ENCODE measurements at regions not wholly inside any gene's neighbourhood (a gene's known extent, or its start where the extent isn't known, plus 50 kb on each side); places are given as distances from the start of the nearest gene placed in this dataset.

- no peak overlapping the region for H3K4me3 ChIP-seq (replicated peaks in 1 of 2; ENCODE audit: low read depth in 1 of 2, low read length in 2 of 2)
- H2AFZ ChIP-seq (ENCODE audit: low read depth, low read length, poor library complexity, severe bottlenecking), result no peak overlapping the region
- intact Hi-C loops (cut with micrococcal nuclease), result no loop called here
- H3K27ac ChIP-seq (ENCODE audit: low read depth, low read length), result no peak overlapping the region
- CTCF ChIA-PET, result no interaction called here
- no peak overlapping the region for H3K4me2 ChIP-seq (ENCODE audit: low read length)
- no peak for TF ChIP-seq ATF3 (IDR thresholded peaks at IDR 0.05)
- H3K9ac ChIP-seq (ENCODE audit: low read length), result no peak overlapping the region
- DNase-seq (ENCODE audit: low read depth, low spot score) (no peak), ATAC-seq (no peak)
- no peaks in the 10 kb centered on the region for H3K4me1 ChIP-seq (ENCODE audit: control insufficient read depth in 1 of 2, insufficient read depth in 2 of 2, low read length in 2 of 2)
- H3K79me2 ChIP-seq (ENCODE audit: insufficient read depth, low read length), result no peaks in the 10 kb centered on the region
- RAD21 ChIA-PET (ENCODE audit: low non-redundant PET in 1 of 2, low total read pairs in 2 of 2, uncharacterized antibody in 2 of 2, unreplicated experiment in 2 of 2), result no interaction called here
- no peaks in the 10 kb centered on the region for H3K9me2 ChIP-seq (ENCODE audit: insufficient read depth)
- BruUV-seq (replicated peaks), result no TSS peak
- no peaks in the 10 kb centered on the region for H3K9me3 ChIP-seq (ENCODE audit: control insufficient read depth in 1 of 2, insufficient read depth in 1 of 2, low read depth in 1 of 2, low read length in 2 of 2)
- POLR2A ChIA-PET, result no interaction called here
- H3K36me3 ChIP-seq (ENCODE audit: control insufficient read depth in 1 of 2, insufficient read depth in 2 of 2, low read length in 2 of 2), result no peaks in the 10 kb centered on the region
- peaks cover 23% of the 10 kb centered on the region; the same call in 1 of the 2 replicates for H3K27me3 ChIP-seq (ENCODE audit: insufficient read depth, low read length)
- H4K20me1 ChIP-seq (ENCODE audit: insufficient read depth), result no peaks in the 10 kb centered on the region
These were observed 84.3 kb upstream of the WDR1 start for GRCh38 chr4:10200869-10201268.

- Histone ChIP-seq H3K79me2 (ENCODE audit: insufficient read depth, low read length) (no peaks in the 10 kb centered on the region), H3K9me3 (ENCODE audit: control insufficient read depth in 1 of 2, insufficient read depth in 1 of 2, low read depth in 1 of 2, low read length in 2 of 2) (no peaks in the 10 kb centered on the region), H2AFZ (ENCODE audit: low read depth, low read length, poor library complexity, severe bottlenecking) (no peak overlapping the region), H3K9ac (ENCODE audit: low read length) (no peak overlapping the region), H4K20me1 (ENCODE audit: insufficient read depth) (no peaks in the 10 kb centered on the region), H3K4me3 (replicated peaks in 1 of 2; ENCODE audit: low read depth in 1 of 2, low read length in 2 of 2) (no peak overlapping the region), H3K27me3 (ENCODE audit: insufficient read depth, low read length) (peaks cover 23% of the 10 kb centered on the region), H3K9me2 (ENCODE audit: insufficient read depth) (no peaks in the 10 kb centered on the region), H3K36me3 (ENCODE audit: control insufficient read depth in 1 of 2, insufficient read depth in 2 of 2, low read length in 2 of 2) (no peaks in the 10 kb centered on the region), H3K27ac (ENCODE audit: low read depth, low read length) (no peak overlapping the region), H3K4me2 (ENCODE audit: low read length) (no peak overlapping the region), H3K4me1 (ENCODE audit: control insufficient read depth in 1 of 2, insufficient read depth in 2 of 2, low read length in 2 of 2) (no peaks in the 10 kb centered on the region)
- ChIA-PET RAD21 (ENCODE audit: low non-redundant PET in 1 of 2, low total read pairs in 2 of 2, uncharacterized antibody in 2 of 2, unreplicated experiment in 2 of 2) (no interaction called here), CTCF (no interaction called here), POLR2A (no interaction called here)
- ATAC-seq (no peak), DNase-seq (ENCODE audit: low read depth, low spot score) (no peak)
- no peak for TF ChIP-seq EGR1 (IDR thresholded peaks at IDR 0.05; ENCODE audit: low read depth)
- TF ChIP-seq SP1 (IDR thresholded peaks at IDR 0.05; ENCODE audit: low read depth), result no peak
- no peak for TF ChIP-seq POLR2A (IDR thresholded peaks at IDR 0.05; ENCODE audit: borderline replicate concordance, extremely low read depth, insufficient read depth, insufficient read length)
- no peak for TF ChIP-seq MAX (IDR thresholded peaks at IDR 0.05)
- TF ChIP-seq ATF3 (IDR thresholded peaks at IDR 0.05), result no peak
- TF ChIP-seq JUND (IDR thresholded peaks at IDR 0.05), result no peak
- no peak for TF ChIP-seq CTCF (IDR thresholded peaks at IDR 0.05 in 2 of 3, conservative IDR thresholded peaks at IDR 0.05 in 1 of 3; ENCODE audit: borderline replicate concordance in 1 of 3, insufficient read depth in 1 of 3, low read depth in 2 of 3, low read length in 2 of 3)
- no peak for TF ChIP-seq POLR2AphosphoS5 (IDR thresholded peaks at IDR 0.05; ENCODE audit: low read depth, low read length)
- no peak for TF ChIP-seq ZNF274 (IDR thresholded peaks at IDR 0.05; ENCODE audit: low read depth, low read length)
- no peak for TF ChIP-seq ZFX (IDR thresholded peaks at IDR 0.05)
- TF ChIP-seq SRF (IDR thresholded peaks at IDR 0.05; ENCODE audit: low read depth), result no peak
- TF ChIP-seq EZH2phosphoT487 (IDR thresholded peaks at IDR 0.05; ENCODE audit: borderline replicate concordance), result no peak
- TF ChIP-seq ZBTB33 (IDR thresholded peaks at IDR 0.05; ENCODE audit: extremely low read depth, insufficient replicate concordance, low read length), result no peak
- no peak for TF ChIP-seq YY1 (IDR thresholded peaks at IDR 0.05; ENCODE audit: extremely low read depth, insufficient replicate concordance, low read depth, low read length)
- no peak for TF ChIP-seq ELF1 (IDR thresholded peaks at IDR 0.05; ENCODE audit: borderline replicate concordance, low read depth)
- TF ChIP-seq RAD21 (IDR thresholded peaks at IDR 0.05; ENCODE audit: low read depth), result no peak
- TF ChIP-seq CBX3 (IDR thresholded peaks at IDR 0.05; ENCODE audit: low read depth), result no peak
- intact Hi-C loops (cut with micrococcal nuclease), result no loop called here
- BruUV-seq (replicated peaks), result no TSS peak
These were observed 81.8 kb upstream of the WDR1 start for GRCh38 chr4:10198365-10198764.

All from HCT116 (cell line).